Stromal cell of bone marrow (primary cell): ENCODE measurements at regions not wholly inside any gene's neighbourhood (a gene's known extent, or its start where the extent isn't known, plus 50 kb on each side); places are given as distances from the start of the nearest gene placed in this dataset.
"Not testable (repeated sequence)": the region's sequence is repeated elsewhere in the genome, so short reads cannot be mapped to it uniquely, and the experiment has no call there.

Source experiments
- DNase-seq: peaks from one replicate; pipeline ENCODE4 v3.0.0-alpha.2; 2012; ENCODE audit warnings: low read depth

DNA sequence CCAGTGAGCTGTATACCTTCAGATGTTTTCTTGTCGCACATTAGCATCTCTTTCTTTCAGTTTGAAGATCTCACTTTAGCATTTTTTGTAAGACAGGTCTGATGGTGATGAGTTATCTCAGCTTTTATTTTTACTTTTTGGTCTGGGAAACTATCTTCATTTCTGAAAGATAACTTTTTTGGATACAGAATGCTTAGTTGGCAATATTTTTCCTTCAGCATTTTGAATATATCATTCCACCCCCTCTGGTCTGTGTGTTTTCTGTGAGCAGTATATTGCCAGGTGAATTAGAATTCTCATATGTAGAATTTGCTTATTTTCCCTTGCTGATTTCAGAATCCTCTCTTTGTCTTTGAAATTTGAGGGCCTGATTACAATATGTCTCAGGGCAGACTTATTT is 743.3 kb downstream of the PLOD2 start:
- no peak for DNase-seq

DNA sequence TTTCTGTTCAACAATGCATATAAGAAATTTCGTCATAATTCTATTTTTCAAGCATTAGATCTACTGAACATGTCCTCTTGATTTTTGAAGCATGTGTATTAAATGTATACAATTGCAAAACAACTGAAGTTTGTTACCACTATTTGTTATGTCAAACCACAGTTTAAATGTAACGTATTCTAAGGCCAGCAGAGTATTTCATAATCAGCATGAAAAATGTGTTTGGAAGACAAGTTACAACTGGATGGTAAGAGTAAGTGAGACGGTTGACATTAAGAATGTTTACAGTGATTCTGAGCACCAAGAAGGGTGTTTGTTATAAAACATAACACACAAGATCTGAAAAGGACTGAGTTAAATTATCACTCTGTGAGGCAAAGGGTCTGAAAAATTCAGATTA is 738.4 kb downstream of the PLOD2 start:
- DNase-seq = no peak

DNA sequence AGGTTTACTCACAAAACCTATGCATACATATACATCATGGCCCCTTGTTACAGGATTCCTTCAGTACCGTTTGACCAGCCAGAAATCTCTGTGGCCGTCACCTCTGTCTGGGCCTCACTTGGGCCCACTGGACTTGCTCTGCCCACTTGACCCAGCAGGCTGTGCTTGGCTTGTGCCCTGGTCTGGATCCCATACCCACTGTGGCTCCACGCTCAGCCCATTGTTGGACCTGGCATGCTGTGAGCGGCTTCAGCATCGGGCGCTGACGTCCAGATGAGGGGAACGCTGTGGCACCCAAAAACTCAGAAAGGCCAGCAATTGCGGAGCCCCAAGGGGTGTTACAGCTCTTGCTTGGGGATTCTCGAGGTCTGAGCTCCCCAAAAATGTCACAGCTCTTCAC is 733.6 kb downstream of the PLOD2 start:
- DNase-seq = no peak

DNA sequence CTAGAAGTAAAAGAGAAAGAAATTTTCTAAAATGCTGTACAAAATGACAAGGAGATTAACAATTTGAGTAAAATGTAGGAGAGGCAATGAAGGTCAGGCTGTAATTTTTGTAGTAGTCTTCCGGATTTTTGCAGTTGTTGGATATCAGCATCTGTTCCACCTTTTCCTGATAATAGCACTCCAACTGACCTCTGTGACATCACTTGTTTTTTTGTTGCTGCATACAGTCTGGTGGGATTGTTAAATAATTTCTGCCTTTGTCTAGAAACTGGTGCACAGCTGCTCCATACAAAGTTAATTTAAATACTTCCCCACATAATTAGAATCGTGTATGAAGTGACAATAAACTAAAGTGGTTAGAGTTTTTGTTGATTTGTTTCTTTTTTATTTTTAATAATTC is 731.4 kb downstream of the PLOD2 start:
- DNase-seq = no peak

DNA sequence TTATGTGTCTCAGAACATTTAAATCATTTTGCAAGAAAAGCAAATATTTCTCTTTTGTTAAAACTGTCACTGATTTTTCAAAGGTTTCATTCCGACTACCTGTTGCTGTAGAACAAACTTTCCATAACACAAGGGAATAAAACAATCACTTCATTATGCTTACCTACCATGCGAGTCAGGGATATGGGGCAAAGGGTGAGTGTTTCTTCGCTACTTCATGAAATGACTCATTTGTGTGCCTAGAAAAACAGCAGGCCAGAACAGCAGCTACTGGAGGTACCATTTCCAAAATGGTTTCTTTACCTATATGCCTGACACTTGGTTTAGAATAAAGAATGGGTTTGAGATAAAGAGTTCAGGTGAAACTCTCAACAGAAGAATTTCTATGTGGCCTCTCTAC is 712.5 kb downstream of the PLOD2 start:
- no peak for DNase-seq

DNA sequence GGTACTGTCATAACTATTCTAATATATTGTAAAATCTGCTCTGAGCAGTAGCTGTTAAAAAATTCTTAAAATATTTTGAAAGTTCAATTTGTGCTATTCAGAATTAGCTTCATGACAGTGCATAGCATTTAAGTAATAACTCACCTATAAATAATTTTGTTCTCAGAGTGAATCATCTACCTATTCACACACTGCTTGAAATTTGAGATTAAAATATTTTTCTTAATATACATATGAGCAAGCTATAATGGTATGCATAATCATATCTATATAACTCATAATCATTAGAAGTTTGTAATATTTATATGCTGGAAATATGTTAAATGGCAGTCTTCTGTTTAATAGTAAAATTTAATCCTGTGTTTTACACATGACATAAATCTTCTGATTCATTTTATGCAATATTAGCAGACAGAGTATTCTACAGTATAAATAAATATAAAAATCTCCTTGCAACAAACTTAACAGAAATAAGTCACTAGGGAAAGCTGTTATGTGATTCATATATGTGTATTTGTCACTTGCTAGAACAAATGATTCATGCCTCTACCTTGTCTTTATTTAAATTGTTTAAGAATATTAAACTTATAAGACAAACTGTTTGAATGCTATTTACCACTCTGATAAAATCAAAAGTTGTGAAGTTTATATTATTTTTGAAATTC is 710.8 kb downstream of the PLOD2 start:
- no peak for DNase-seq

DNA sequence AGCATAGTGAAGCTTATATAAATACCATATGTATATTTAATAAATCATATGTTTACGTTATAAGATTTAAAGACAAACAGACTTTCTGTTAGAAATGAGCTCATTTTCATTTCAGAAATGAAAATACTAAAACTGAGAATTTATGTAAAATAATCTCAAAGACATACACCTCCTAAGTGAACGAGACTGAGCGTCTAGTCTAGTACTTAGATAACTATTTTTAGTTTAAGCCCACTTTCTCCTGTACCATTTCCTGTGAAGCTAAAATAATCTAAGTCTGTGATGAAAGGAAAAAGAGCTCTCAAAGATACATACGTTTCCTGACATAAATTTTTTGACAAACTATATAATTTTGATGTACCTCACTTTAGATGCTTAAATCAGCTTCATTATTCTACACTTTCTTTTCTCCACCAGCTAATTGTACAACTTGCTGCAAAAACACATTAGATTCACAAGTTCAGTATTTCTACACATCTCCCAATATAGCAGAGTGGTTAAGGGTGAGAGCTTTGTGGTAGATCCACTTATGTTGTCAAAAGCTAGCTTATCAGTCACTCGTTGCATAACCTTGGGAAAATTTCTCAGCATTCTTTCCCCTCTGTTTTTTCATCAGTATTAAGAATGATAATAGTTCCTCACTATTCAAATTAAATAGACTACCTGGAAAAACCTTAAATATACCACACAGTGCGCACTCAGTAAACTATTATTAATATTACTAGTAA is 703.0 kb downstream of the PLOD2 start:
- DNase-seq = no peak

DNA sequence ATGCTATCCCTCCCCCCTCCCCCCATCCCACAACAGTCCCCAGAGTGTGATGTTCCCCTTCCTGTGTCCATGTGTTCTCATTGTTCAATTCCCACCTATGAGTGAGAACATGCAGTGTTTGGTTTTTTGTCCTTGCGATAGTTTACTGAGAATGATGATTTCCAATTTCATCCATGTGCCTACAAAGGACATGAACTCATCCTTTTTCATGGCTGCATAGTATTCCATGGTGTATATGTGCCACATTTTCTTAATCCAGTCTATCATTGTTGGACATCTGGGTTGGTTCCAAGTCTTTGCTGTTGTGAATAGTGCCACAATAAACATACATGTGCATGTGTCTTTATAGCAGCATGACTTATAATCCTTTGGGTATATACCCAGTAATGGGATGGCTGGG is 701.3 kb downstream of the PLOD2 start:
- not testable (repeated sequence) for DNase-seq

DNA sequence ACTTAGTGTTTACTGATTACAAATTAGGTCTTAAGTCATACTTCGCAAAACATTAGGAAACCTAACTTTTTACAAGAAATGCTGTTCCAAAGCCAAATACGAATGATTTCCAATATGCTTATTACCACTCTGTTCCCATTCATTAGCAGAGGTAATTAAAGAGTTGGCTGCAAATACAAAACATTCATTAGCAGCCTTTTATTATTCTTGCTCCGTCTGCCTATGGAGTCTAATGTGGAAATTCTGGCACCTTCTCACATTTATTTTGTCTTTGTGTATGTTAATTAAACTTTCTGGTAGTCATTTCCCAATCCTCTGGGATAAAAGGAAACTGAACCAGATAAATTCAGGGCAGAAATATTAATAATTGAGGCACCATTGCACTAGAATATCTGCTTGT is 689.0 kb downstream of the PLOD2 start:
- no peak for DNase-seq

DNA sequence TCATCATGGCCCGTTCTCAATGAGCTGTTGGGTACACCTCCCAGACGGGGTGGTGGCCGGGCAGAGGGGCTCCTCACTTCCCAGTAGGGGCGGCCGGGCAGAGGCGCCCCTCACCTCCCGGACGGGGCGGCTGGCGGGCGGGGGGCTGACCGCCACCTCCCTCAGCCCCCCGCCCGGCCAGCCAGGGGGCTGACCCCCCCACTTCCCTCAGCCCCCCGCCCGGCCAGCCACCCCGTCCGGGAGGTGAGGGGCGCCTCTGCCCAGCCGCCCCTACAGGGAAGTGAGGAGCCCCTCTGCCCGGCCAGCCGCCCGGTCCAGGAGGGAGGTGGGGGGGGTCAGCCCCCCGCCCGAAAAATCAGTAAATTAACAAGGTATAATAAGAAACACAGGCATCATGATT is 678.2 kb downstream of the PLOD2 start:
- DNase-seq = not testable (repeated sequence)

DNA sequence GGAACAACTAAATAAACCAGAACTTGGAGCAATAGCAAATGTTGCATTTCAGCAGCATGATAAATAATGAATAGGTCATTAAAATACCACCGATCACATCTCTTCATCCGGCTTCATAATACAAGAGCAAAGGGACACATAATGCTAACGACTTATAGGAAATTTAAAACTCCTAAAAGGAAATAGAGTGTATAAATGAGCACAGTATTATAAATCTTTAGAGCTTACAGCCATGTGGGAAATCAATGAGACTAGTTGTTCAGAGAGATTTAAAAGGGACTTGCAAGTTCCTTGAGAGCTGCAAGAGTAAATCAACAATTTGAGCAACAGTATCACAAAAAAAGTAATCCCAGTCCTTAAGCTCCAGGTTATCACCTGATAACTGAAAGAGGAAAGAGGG is 677.0 kb downstream of the PLOD2 start:
- no peak for DNase-seq

DNA sequence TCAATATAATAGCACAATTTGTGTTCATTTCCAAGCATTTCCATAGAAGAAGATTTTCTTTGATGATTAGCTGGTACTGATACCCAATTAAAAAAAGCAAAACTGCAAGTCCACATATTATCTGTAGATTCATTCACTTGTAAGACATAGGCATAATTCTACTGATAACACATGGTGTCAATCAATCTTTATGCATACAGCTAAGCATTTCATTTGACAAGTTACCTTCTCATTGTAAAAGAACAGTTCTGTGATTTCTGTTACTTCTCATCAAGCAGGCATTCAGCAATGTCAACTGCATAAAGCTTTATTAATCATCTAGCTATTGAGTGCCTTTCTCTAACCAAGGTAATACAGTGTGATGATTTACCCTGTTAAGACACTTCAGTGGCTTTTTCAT is 672.0 kb downstream of the PLOD2 start:
- no peak for DNase-seq

DNA sequence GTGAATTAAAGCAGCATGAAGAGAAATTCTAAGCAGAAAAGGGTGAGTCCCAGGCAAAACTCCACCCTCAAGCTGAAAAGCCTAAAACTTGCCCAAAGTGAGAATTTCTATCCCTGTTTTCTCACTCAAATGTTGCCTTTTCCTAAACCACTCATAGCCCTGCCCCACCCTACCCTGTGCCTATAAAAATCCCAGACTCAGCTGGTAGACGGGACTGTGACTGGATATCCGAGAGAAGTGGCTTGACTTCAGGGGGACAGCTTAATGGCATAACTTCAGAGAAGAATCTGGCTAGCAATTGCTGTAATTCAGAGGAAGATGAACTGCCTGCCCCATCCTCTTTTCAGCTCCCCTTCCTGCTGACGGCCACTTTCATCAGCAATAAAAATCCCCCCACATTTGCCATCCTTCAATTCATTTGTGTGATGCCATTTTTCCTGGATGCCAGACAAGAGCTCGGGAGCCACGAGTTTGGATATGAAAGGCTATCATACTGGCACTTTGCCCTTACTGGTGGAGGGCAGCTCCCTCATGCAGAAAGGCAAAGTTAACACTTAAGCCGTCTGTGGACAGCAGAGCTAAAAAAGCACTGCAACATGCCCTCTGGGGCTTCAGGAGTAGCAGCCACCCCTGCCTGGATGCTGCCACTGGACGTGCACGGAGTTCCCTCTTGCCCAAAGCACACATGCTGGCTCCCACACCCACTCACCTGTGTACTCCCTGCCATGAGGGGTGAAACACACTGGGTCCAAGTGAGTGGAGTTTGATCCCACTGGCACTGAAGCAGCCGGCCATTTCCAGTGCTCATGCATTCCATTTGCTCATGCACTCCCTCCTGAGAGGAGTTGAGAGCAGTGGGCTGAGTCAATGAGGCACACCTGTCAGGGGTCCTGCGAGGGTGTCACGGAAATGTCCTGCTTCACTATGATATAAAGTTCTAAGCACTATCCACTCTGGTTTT is 670.6 kb downstream of the PLOD2 start:
- no peak for DNase-seq

DNA sequence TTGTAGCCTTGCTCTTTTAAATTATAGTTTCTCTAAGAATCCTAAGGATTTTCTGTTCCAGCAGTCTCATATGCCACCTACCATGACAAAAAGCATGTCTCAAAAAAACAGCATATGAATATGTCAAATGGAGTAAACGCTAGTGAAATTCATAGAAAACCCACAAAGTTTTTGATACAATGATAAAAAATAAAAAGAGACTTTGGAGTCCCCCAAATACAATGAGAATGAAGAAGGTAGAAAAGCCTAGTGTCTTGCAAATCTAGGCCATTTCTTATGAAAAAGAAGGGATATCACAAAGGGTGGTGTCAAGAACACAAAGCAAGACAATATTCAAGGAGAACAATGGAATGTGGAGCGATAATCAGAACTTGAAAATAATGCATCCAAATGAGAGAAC is 668.5 kb downstream of the PLOD2 start:
- DNase-seq = no peak

DNA sequence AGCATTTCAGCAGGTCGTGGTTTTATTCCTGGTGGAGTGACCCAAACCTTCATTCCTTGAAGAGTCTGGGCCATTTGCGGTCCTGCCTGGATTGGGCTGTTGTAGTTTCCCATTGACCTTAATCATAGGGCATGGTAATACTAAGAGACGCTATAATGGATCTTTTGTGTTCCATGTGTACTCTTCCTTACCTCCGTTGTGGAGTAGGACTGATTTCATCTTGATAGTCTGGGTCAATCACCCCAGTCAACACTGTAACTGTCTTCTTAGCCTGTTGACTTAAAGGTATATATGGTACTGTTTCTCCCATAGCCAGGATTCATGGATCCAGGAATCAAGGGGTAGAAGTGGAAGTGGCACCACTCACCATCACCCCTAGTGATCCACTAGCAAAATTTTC is 643.6 kb downstream of the PLOD2 start:
- not testable (repeated sequence) for DNase-seq

DNA sequence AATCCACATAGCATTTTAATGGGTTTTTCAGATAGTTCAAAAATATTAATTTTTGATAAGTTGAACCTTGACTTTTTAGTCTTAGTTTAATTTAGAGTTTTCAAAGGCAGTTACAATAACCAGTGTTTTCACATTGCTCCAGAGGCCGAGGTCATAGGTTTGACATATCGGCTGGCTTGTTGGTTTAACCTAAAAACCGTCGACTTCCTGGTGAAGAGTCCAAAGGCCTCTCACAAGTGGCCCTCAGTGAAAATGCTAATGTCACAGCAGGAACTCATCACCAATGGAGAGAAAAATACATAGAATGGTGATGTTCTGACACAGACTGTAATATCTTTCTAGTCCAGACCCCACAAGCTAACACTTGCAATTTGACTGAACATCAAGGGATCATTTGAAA is 642.3 kb downstream of the PLOD2 start:
- no peak for DNase-seq

DNA sequence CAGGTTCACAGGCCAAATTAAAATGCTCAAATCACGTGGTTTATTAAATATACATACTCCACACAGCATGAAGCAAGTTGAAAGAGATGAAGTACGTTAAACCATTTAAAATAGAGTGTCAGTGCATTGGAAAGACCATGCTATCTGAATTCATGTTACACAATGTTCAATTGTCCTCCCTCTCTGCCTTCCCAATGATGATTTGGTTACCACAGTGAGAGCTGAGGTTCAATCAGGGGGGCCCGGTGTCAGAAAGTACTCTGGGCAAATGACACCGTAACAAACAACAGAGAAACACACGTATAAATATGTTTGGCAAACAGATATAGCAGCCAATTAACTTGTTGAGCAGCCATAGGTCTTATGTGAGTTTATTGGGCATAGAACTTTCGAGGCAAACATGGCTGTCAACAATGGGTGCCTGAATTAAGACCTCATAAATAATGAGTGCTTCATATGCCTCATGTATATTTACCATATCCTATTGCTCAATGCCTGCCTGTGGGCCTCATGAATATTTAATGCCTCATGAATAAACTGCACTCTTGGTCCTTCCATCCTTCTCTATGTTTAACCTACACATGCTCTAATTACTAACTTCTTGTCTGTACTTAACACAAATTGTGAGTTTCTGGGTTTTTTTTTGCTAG is 641.5 kb downstream of the PLOD2 start:
- no peak for DNase-seq

DNA sequence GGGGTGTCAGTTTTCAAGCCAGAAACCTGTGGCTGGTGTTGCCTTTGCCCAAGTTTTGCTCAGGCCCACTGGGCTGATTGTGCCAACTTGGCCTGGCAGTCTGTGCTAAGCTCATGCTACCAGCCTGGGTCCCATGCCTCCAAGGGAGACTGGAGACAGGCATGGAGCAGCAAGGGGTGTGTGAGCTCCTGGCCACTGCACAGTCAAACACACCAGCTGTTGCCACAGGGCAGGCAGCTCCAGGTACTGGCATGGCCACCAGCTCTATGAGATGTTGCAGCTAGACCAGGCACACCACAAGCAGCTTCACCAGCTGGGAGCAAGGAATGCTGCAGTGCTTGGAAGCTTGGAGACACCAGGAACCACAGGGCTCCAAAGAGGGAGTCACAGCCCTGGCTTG is 638.8 kb downstream of the PLOD2 start:
- DNase-seq = no peak

DNA sequence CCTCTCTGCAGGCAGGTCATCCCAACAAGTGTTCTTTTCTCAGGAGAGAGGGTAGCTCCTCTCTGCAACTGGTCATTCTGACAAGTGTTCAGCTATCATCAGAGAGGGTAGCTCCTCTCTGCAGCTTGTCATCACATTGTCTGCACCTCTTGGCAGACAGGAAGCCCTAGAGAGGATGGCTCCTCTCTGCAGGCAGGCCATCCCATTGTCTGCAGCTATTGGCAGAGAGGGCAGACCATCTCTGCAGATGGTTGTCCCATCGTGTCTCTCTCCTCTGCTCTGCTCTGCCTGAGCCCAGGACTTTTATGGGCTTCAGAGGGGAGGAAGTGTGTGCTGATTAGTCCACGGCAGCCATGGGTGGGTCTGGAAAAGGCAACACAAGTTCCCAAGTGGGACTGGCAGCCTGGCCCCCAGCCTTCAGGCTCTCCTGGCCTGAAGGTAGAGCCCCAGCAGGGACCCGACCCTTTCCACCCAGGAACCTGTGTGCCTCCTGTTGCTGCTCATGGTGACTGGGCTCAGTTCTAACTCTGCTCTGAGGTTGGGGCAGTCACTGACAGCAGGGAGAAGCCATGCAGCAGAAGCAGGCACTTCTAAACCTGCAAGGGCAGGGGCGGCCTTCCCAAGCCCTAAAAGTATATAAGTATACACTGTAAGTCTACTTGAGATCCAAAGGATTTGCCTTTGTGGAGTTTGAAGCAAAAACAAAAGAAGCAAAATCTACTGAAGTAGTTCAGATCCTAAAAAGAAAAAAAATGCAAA is 637.9 kb downstream of the PLOD2 start:
- no peak for DNase-seq

DNA sequence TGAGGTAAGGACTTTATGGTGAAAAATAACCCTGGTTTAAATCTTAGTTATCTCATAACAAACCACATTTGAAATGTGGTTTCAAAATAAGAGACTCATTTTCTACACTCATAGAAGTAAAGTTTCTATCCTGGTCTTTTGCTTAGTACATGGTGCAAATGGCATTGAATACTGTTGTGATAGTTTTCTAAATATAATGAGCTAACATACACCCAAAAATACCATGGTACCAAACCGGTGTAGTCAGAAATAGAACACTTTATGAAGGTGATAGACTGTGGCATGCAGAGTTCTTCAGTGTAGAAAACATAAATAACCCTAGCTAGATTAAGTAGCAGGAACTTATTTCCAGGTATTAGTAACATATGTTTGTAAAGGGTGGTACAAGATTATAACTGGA is 629.4 kb downstream of the PLOD2 start:
- DNase-seq = no peak

DNA sequence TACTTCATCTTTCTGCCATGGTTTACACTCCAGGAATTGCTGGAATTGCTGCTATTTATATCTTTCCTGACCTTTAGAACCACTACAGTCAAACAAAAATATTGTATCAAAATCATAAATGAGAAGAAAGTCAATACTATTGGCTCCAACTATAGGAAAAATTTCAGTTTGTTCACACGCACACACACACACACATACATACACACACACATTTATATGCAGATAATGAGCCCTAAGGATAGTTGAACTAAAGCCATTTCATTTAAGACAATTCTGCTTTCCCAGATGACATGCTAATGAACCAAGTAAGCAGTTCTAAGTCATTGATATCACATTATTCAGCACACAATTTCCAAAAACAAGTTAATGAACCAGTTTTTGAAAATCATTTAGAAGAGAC is 627.3 kb downstream of the PLOD2 start:
- DNase-seq = no peak

DNA sequence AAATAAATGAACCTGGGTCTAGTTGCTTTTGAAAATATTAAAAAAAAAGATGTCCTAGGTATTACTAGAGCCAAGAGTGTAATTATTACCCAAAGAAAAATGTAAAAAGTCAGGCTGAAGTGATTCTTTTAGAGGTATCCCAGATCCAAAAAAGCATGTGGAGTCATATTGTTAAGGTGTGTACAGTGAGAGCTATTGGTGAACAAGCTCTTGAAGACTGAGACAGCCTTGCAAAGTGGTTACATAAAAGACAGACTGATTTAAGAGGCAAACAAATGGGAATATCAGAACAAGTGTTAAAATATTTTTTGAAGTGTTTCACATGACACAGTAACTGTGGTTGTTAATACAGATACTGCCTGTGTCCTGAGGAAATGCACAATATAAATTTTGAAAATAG is 624.5 kb downstream of the PLOD2 start:
- DNase-seq = no peak
